Small intestine (tissue), 7 donors: ENCODE measurements at regions not wholly inside any gene's neighbourhood (a gene's known extent, or its start where the extent isn't known, plus 50 kb on each side); places are given as distances from the start of the nearest gene placed in this dataset.

Source experiments
- DNase-seq, 2 donors: peaks; one replicate each; pipeline versions ENCODE4 v3.0.0 to v3.0.0-alpha.2; 2013
- FAIRE-seq: peaks from 2 replicates; lab custom pipeline; 2012; peaks lifted over from hg19 to GRCh38; lab: Jason Lieb, UNC
- H3K27ac ChIP-seq, 3 donors: one replicate each; pipeline ENCODE4 v1.5.1; 2013; ENCODE audit warnings: low read length in 2 of 3, mild to moderate bottlenecking in 2 of 3, control low read depth in 1 of 3, inconsistent platforms in 1 of 3, low read depth in 1 of 3, moderate library complexity in 1 of 3
- H3K27me3 ChIP-seq, 3 donors: one replicate each; pipeline ENCODE4 v1.6.1; 2013; ENCODE audit warnings: low read length in 3 of 3, inconsistent platforms in 1 of 3; ENCODE audit not compliant: control insufficient read depth in 3 of 3, insufficient read depth in 3 of 3
- H3K36me3 ChIP-seq, 3 donors: one replicate each; pipeline ENCODE4 v1.6.1; 2013; ENCODE audit warnings: low read length in 3 of 3, inconsistent platforms in 1 of 3, low read depth in 1 of 3, mild to moderate bottlenecking in 1 of 3, moderate library complexity in 1 of 3; ENCODE audit not compliant: control insufficient read depth in 3 of 3, insufficient read depth in 2 of 3
- H3K4me1 ChIP-seq, 3 donors: one replicate each; pipeline ENCODE4 v1.6.1; 2013; ENCODE audit warnings: low read length in 2 of 3, inconsistent platforms in 1 of 3, low read depth in 1 of 3, mild to moderate bottlenecking in 1 of 3, moderate library complexity in 1 of 3; ENCODE audit not compliant: control insufficient read depth in 3 of 3, insufficient read depth in 2 of 3
- H3K4me3 ChIP-seq, 3 donors: one replicate each; pipeline ENCODE4 v1.5.1; 2013; ENCODE audit warnings: low read length in 3 of 3, control low read depth in 1 of 3, inconsistent platforms in 1 of 3, low read depth in 1 of 3, mild to moderate bottlenecking in 1 of 3, moderate library complexity in 1 of 3
- H3K9me3 ChIP-seq, 2 donors: one replicate each; pipeline ENCODE4 v1.6.1; 2013; ENCODE audit warnings: low read depth in 1 of 2, low read length in 1 of 2; ENCODE audit not compliant: control insufficient read depth in 2 of 2, insufficient read depth in 1 of 2
- WGBS, 3 donors: extraction: QIAGEN DNeasy Blood & Tissue Kit; methylation state at CpG; one replicate each; pipeline ENCODE4 v1.1.7; 2013; 5-methylcytosine and 5-hydroxymethylcytosine counted together
- donor health status: healthy with polysubstance abuse.
- donor health status: control.
- donor health status: control.
- donor health status: Bipolar disorder and iron deficiency.
- donor health status: healthy.

DNA sequence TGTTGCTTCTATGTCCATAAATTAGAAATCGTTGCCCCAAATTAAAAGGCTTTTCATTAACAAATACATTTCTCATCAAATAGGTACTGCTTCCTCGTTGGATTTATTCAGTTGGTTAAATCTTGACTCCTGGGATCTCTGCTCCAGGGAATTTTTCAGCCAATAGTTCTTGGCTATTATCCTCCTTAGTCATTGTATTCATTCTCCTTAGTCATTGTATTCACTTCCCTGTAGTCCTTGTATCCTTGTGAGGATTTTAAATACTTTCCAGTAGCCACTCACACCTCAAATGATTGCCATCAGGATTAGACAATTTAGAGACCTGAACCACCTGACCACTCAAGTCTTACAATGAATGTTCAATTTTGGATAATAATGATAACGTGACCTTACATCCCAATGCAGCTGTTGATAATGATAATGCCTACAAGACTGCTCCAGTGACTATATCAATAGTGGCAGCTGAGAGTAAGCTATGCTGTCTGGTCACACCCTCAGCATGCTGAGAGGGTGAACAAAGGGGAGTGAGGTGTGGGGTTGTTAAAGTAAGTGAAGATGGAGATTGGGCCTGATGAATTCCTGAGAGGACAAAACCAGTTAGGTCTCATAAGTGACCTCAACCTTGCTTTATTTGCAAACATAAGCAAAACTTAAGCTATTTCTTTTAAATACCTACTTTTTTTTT is 193.7 kb upstream of the RTL1 start:
- Histone ChIP-seq H3K27ac (no peak overlapping the region), H3K9me3 (peaks cover 0 to 3% of the 10 kb centered on the region in 2 donors), H3K27me3 (peaks cover 0 to 9% (median 0%) of the 10 kb centered on the region in 3 donors), H3K4me3 (no peak overlapping the region), H3K4me1 (no peaks in the 10 kb centered on the region), H3K36me3 (no peaks in the 10 kb centered on the region)
- WGBS, 3 donors = 36 to 71% (median 50%) methylated on average over 3 of the region's 3 CpGs
- DNase-seq = no peak
- no peak for FAIRE-seq

DNA sequence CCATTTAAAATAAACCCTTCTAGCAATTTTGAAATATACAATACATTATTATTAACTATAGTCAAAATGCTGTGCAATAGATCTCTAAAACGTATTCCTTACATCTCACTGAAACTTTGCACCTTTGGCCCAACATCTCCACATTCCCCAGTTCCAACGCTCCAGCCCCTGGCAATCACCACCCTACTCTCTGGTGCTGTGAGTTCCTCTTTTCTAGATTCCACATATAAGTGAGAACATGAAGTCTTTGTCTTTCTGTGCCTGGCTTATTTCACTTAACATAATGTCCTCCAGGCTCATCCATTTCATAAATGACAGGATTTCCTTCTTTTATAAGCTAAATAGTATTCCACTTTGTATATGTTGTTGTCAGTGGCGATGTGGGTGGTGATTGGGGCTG is 194.7 kb upstream of the RTL1 start:
- DNase-seq (no peak), FAIRE-seq (no peak)
- Histone ChIP-seq H3K27me3 (peaks cover 0 to 8% (median 0%) of the 10 kb centered on the region in 3 donors), H3K36me3 (no peaks in the 10 kb centered on the region), H3K9me3 (peaks cover 0 to 3% of the 10 kb centered on the region in 2 donors), H3K4me1 (no peaks in the 10 kb centered on the region), H3K4me3 (no peak overlapping the region), H3K27ac (no peak overlapping the region)
- 61 to 68% (median 66%) methylated on average over 3 of the region's 3 CpGs for WGBS, 3 donors

DNA sequence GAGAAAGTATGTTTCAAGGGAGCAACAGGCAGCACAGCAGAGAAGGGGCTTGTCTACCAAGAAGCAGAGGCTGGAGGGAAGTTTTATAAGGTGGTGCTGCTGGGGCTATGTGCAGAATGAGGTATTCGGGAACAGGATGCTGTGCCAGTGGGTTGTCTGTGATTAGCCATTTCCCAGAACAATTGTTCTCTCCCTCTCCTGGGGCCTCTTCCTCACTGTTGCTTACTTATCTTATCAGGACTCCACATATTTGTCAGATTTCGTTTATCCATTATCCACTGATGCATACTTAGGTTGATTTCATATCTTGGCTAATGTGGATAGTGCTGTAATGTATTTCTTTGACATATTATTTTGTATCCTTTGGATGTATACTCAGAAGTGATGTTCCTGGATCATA is 195.1 kb upstream of the RTL1 start:
- FAIRE-seq (no peak), DNase-seq (no peak)
- no peaks in the 10 kb centered on the region for H3K4me1 ChIP-seq
- no peak overlapping the region for H3K27ac ChIP-seq
- H3K27me3 ChIP-seq = peaks cover 0 to 6% (median 0%) of the 10 kb centered on the region in 3 donors
- H3K9me3 ChIP-seq = peaks cover 0 to 3% of the 10 kb centered on the region in 2 donors
- 20 to 27% (median 22%) methylated on average over 2 of the region's 2 CpGs for WGBS, 3 donors
- no peak overlapping the region for H3K4me3 ChIP-seq
- H3K36me3 ChIP-seq = no peaks in the 10 kb centered on the region

GRCh38 chr14:101101456-101102056 is 198.0 kb upstream of the RTL1 start:
- Histone ChIP-seq H3K4me1 (no peaks in the 10 kb centered on the region), H3K9me3 (peaks cover 0 to 3% of the 10 kb centered on the region in 2 donors), H3K27ac (no peak overlapping the region), H3K27me3 (peaks cover 0 to 1% (median 0%) of the 10 kb centered on the region in 3 donors), H3K4me3 (no peak overlapping the region), H3K36me3 (no peaks in the 10 kb centered on the region)
- FAIRE-seq (no peak), DNase-seq (no peak)
- WGBS, 3 donors = 75 to 88% (median 86%) methylated on average over 5 of the region's 5 CpGs

- FAIRE-seq = no peak
- Histone ChIP-seq H3K4me3 (no peak overlapping the region), H3K27ac (no peak overlapping the region), H3K4me1 (no peaks in the 10 kb centered on the region), H3K9me3 (peaks cover 0 to 3% of the 10 kb centered on the region in 2 donors), H3K36me3 (no peaks in the 10 kb centered on the region), H3K27me3 (no peaks in the 10 kb centered on the region)
- WGBS, 3 donors = 76 to 84% (median 81%) methylated on average over 9 of the region's 9 CpGs
- no peak for DNase-seq
Measured at GRCh38 chr14:101102875-101103274, 199.4 kb upstream of the RTL1 start.

DNA sequence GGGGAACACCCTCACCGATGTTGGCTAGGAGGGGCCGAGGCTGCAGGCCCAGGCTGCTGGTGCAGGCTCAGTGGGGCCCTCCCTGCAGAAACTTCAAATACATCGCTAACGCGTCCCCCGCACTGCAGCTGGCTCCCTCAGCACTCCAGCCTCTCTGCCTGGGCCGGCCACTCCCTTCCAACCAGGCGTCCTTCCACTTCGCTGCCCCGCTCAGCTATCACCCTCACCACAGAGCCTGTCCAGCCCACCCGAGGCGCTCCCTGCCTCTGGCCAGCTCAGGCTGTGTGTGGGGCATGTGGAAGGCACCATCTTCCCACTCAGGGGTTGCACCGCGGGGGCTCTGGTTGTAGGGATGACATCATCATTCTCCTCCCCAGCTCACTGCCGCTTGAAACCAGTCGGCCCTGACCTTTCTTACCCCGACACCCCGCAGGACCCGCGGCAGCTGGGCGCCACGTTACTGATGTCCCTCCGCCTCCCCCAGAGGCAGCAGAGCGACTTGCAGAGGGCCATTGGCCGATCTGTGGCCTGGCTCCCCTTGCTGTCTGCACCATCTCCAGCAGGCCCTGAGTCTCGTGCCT is 199.9 kb upstream of the RTL1 start:
- Histone ChIP-seq H3K27ac (no peak overlapping the region), H3K27me3 (no peaks in the 10 kb centered on the region), H3K36me3 (no peaks in the 10 kb centered on the region), H3K4me3 (no peak overlapping the region), H3K9me3 (peaks cover 0 to 3% of the 10 kb centered on the region in 2 donors), H3K4me1 (no peaks in the 10 kb centered on the region)
- WGBS, 3 donors = 79 to 93% (median 86%) methylated on average over 26 of the region's 26 CpGs
- FAIRE-seq = no peak
- DNase-seq = no peak

DNA sequence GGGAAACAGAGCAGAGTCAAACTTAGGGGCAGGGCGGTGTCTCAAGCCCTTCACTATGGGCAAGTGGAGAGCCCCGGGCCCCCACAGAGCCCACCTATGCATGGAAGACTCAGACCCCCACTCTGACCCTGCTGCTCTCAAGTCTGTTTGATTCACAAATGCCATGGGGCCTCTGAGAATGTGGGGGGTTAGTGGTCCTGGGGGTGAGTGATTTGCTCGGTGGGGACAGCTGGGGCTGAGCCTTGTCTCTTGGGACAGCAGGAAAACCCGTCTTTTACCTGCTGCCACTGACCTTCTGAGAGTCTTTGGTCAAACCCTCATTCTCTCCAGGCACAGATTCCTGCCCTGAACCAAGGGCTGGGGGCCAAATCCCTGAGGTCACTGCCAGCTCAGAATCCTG is 201.0 kb upstream of the RTL1 start:
- DNase-seq (no peak), FAIRE-seq (no peak)
- WGBS, 3 donors = 60 to 84% (median 66%) methylated on average over 4 of the region's 4 CpGs
- H3K9me3 ChIP-seq = peaks cover 0 to 3% of the 10 kb centered on the region in 2 donors
- no peak overlapping the region for H3K27ac ChIP-seq
- no peaks in the 10 kb centered on the region for H3K4me1 ChIP-seq
- H3K27me3 ChIP-seq = no peaks in the 10 kb centered on the region
- H3K36me3 ChIP-seq = no peaks in the 10 kb centered on the region
- no peak overlapping the region for H3K4me3 ChIP-seq

DNA sequence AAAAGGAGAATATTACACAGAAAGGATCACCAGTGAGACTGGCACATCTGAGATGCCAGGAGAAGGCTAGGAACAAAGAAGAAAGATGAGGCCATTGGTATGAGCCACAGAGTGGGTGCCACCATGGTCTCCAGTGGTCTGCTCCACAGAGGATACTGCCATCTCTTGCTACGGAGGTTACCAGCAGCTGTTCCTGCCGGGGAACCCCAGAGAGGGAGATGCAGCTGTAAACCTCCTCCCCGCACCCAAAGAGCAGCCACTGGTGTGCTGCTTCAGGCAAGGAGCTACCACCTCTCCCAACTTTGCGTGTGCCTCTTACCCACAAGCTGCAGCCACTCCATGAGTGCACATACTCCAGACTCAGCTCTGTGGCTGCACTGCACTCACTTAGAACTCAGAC is 201.5 kb upstream of the RTL1 start:
- Histone ChIP-seq H3K9me3 (peaks cover 0 to 3% of the 10 kb centered on the region in 2 donors), H3K4me1 (no peaks in the 10 kb centered on the region), H3K27ac (no peak overlapping the region), H3K27me3 (no peaks in the 10 kb centered on the region), H3K4me3 (no peak overlapping the region), H3K36me3 (no peaks in the 10 kb centered on the region)
- DNase-seq (no peak), FAIRE-seq (no peak)
- 79 to 90% (median 87%) methylated on average over 4 of the region's 4 CpGs for WGBS, 3 donors
